Hepatocyte (in vitro differentiated cells): ENCODE measurements at regions not wholly inside any gene's neighbourhood (a gene's known extent, or its start where the extent isn't known, plus 50 kb on each side); places are given as distances from the start of the nearest gene placed in this dataset.

ENCODE experiments used
- EZH2phosphoT487 ChIP-seq: fragments of 200-600 bp; sonication (generic); IDR thresholded peaks from one replicate; pipeline ENCODE4 v1.6.1; 2018; ENCODE audit warnings: antibody characterized with exemption, mild to moderate bottlenecking, low read depth, moderate library complexity; ENCODE audit not compliant: unreplicated experiment, severe bottlenecking
- TF ChIP-seq, protein P1 (sequence below): fragments of 200-600 bp; sonication (generic); IDR thresholded peaks from 2 replicates; pipeline ENCODE4 v1.5.1; 2016; ENCODE audit warnings: antibody characterized with exemption, mild to moderate bottlenecking; ENCODE audit not compliant: poor library complexity

DNA sequence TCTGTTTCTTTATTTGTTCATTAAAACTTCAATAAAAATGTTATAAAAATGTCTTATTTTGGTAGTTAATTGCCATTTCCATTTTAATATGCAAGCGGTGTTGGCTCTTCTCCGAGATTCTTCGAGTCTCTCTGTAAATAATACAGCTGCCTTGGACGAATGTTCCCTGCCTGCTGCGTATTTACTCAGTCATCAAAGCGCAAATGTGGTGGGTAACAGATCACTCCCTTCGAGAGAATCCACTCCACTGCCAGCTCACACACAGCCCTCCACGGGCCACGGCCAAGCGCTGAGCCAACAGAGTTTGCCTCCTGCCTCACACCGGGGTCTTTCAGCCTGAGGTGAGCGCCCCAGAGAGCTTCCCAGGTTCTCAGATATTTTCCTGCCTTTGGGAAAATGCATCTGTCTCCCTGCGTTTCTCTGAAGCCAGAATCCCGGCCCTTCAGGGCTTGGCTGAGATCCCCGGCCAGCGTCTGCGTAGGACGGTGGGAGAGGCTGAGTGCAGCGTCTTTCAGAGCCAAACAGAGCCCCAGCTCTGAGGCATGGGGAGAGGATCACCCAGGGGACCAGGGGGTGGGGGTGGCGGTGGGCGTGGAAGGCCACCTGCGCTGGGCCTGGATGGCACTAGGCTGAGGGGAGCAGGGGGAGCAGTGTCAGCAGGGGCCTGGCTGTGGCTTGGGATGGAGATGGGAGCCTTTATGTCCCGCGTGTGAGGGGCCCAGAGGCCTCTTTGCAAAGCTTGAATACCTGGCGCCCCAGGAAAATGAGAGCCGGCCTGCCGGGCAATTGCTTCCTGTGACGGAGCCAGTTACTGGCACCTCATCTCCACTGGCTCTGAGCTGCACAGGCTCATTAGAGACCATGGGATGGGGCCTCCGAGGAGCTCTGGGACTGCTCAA is 248.7 kb downstream of the RBFOX3 start:
- TF ChIP-seq, protein P1, sequence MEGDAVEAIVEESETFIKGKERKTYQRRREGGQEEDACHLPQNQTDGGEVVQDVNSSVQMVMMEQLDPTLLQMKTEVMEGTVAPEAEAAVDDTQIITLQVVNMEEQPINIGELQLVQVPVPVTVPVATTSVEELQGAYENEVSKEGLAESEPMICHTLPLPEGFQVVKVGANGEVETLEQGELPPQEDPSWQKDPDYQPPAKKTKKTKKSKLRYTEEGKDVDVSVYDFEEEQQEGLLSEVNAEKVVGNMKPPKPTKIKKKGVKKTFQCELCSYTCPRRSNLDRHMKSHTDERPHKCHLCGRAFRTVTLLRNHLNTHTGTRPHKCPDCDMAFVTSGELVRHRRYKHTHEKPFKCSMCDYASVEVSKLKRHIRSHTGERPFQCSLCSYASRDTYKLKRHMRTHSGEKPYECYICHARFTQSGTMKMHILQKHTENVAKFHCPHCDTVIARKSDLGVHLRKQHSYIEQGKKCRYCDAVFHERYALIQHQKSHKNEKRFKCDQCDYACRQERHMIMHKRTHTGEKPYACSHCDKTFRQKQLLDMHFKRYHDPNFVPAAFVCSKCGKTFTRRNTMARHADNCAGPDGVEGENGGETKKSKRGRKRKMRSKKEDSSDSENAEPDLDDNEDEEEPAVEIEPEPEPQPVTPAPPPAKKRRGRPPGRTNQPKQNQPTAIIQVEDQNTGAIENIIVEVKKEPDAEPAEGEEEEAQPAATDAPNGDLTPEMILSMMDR = no peak
- no peak for TF ChIP-seq EZH2phosphoT487
